Gastrocnemius medialis (tissue), 4 donors: ENCODE measurements at regions not wholly inside any gene's neighbourhood (a gene's known extent, or its start where the extent isn't known, plus 50 kb on each side); places are given as distances from the start of the nearest gene placed in this dataset.
"Not testable (repeated sequence)": the region's sequence is repeated elsewhere in the genome, so short reads cannot be mapped to it uniquely, and the experiment has no call there.

Experiments
- CTCF ChIP-seq, 5 experiments: fragments of 450-650 bp in 3 of 5; fragments of 200-600 bp in 2 of 5; sonication (generic) in 2 of 5; IDR thresholded peaks in 4 of 5; conservative IDR thresholded peaks in 1 of 5; 1 replicate in 4 of 5; 2 replicates in 1 of 5; pipeline ENCODE4 v1.5.1; 2016 to 2019; ENCODE audit warnings: antibody characterized with exemption in 5 of 5, mild to moderate bottlenecking in 3 of 5, moderate library complexity in 3 of 5
- POLR2A ChIP-seq, 2 donors: fragments of 450-650 bp; IDR thresholded peaks; one replicate each; pipeline ENCODE4 v1.6.1; 2017; ENCODE audit warnings: antibody characterized with exemption in 2 of 2, mild to moderate bottlenecking in 2 of 2, moderate library complexity in 2 of 2

GRCh38 chr1:114036841-114037630 is 57.8 kb downstream of the OLFML3 start:
- TF ChIP-seq POLR2A (IDR thresholded peaks at IDR 0.05); CTCF (IDR thresholded peaks at IDR 0.05 in 4 of 5, conservative IDR thresholded peaks at IDR 0.05 in 1 of 5): not testable (repeated sequence)
